GM18873 (cell line): ENCODE measurements at regions not wholly inside any gene's neighbourhood (a gene's known extent, or its start where the extent isn't known, plus 50 kb on each side); places are given as distances from the start of the nearest gene placed in this dataset.
"Not testable (repeated sequence)": the region's sequence is repeated elsewhere in the genome, so short reads cannot be mapped to it uniquely, and the experiment has no call there.

Experiments used
- ATAC-seq: cut with Tn5 transposase; IDR thresholded peaks from one replicate; pipeline ENCODE4 v1.9.1; 2021; ENCODE audit warnings: mild to moderate bottlenecking, moderate library complexity, moderate number of reproducible peaks; ENCODE audit not compliant: unreplicated experiment, low FRiP score

DNA sequence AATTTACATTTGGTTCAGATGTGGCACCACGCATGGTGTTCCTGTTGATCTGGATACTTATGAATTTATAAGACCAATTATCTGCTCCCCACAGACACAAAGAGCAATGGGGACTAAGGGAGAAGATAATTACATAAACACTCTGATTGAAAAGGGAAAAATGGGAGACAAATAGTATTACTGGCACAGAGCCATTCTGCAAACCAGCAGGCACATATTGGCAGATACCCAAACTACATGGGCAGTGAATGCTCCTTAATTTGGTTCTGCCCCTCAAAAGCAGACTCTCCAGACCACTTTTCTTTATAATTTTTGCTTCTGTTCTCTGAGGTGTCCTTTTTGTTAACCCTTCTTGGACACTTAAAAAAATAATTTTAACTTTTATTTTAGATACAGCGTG, 1674.2 kb downstream of the PCDH9 start:
- ATAC-seq, result no peak

DNA sequence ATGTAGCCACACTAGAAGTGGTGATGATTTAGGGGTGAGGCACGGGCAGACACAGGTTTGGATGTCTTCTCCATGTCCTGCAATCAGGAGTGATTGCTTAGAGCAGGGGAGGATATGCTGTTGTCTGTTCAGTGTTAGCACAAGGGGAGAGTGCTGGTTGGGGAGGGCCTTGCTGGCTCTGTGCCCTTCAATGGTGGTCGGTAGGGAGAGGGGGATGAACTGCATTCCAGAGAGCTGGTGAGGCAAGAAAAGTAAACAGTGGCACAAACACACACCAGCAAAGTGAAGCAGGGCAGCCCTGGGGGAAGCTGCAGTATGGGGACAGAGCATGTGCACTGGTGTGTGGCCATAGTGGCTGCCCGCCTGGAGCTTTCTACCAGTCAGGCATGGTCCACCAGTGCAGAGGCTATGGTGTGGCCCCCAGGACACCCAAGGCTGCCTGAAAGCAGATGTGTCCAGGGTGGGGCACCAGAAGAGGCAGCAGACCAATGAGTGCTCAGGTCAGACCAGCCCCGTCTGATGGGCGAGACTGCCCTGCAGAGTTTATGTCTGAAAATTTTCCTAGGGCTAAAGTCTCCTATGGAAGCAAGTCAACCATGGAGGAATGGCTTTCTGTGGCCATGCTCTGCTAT, 1676.9 kb downstream of the PCDH9 start:
- ATAC-seq, result no peak

GRCh38 chr13:65551208-65551607, 1678.9 kb downstream of the PCDH9 start:
- no peak for ATAC-seq

DNA sequence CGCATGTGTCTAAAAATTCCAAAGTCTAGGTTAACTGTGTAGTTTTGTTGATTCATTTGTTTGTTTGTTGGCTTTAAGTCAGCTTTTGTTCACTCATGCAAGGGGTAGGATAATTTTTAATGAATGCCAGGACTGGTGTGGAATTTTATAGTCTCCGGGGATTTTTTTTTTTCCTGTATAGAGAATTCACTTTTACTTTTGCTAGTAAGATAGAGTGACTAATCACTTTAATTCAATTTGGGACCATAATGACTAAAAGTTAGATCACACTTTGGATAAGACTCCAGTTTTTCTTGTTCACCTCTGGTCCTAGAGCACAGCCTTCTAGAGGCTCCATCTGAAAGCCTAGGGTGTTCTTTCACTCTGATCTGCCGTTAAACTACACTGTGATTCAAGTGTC, 1690.0 kb downstream of the PCDH9 start:
- ATAC-seq, result no peak

DNA sequence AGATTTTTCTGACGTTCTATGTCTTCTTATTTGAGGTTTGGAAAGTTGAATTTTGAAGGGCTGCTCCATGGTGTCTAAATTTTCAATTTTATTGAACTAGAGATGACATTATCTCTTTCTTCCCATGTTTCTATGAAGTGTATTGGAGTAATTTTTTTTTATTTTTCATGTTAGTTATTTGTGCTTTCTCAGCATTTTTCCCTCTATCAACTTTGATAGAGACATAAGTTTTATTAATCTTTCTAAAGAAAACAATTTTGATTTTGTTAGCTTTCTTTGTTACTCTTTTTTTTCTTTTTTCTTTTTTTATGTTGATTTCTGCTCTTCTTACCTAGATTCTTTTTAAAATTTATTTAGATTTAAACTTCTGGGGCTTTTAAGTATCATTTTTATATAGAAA, 1694.8 kb downstream of the PCDH9 start:
- no peak for ATAC-seq

DNA sequence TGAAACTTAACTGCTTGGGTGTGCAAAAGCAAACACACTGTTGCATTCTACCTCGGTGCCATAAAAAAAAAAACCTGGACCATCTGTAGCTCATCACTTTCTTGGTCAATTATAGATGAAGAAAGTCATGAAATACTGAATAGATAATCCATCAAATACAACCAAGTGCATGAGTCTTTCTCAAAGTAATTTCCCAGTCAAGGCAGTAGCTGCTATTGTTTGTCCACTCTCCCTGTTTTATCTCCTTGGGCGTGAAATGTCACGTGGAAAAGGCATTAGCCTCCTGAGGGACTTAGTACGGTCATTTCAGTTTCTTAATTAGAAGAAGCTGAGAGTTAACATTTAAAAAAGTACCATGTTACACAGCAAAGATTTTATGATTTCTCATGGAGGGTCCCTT, 1697.9 kb downstream of the PCDH9 start:
- ATAC-seq, result no peak

DNA sequence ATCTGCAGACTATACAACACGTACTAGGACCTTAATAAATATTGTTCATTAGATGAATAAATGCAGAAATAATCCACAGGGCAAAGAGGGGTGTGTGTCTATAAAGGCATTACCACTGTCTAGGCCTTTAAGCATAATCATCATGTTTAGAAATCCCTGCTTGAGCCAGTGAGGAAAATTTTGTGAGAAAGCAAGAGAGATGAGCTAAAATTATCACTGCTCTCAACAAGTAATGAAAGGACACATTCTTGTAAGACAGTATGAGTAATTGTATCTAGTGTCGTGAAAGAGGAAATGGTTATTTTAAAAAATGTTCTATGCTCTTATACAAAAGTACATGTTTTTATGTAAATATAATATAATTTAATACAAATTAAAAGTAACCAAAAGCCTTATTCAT, 1699.4 kb downstream of the PCDH9 start:
- no peak for ATAC-seq

DNA sequence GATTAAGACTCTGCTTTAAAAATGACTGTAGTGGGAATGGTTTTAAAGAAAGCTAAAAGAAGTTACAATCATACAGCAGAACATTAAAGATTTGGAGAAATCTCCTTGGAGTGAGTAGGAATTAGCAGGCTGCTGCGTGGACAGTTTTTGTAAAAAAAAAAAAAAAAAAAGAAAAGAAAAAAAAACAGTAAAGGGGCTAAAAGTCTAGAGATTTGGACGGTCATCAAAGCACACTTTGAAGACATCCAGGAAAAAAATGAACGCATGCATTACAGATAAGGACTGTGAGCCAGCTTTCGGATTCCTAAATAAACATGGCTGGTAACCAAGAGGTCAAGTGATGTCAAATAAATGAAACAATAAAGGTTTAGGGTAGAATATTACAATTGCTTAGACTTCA, 1700.6 kb downstream of the PCDH9 start:
- ATAC-seq, result no peak

DNA sequence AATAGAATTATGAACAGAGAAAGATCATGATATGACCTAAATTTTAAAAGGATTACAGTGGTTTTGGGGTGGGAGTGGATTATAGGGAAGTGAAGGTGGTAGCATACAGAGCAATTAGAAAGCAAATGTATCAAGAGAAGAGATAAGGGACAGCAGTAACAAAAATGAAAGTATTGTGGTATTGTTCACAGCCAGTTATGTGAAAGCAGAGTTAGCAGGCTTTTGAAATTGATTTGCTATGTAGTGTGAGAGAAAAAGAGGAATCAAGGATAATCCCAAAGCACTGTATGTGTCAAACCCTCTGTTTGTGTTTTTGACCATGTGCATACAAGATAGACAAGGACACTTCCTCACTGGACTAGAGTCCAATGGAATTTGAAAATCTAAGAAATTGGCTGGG, 1721.4 kb downstream of the PCDH9 start:
- no peak for ATAC-seq

DNA sequence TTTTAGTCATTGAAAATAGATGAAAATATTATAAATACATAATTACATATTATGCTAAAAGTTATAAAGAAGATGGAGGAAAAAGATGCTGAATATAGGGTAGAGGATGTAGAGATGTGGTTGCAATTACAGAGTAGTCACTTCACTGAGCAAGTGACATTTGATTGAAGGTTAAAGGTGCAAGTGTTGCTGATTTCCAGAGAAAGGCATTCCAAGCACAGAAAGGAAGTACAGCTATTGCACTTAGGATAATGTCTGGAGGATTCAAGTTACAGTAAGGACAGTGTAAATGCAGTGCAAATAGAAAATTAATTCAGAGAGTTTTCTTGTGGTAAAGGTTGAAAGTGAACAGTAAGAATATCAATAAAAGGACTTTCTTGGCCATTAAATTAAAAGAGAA, 1721.8 kb downstream of the PCDH9 start:
- no peak for ATAC-seq

DNA sequence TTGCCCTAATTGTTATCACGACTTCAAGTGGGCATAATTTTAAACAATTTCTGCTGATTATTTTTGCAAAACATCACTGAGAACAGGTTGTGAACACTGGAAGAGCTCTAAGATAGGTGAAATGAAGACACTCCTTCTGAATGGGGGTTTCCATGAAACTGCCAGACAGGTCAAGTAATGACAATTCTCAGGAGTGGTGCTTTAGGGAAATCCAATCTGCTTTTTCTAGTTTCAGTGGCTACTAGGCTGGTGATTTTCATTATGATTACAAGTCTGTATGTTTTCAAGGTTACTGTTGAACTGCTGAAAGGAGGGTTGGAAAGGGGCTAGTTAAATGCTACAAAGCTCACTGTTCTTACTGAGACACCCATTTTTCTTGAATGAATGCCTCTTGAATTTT, 1724.2 kb downstream of the PCDH9 start:
- ATAC-seq, result no peak

DNA sequence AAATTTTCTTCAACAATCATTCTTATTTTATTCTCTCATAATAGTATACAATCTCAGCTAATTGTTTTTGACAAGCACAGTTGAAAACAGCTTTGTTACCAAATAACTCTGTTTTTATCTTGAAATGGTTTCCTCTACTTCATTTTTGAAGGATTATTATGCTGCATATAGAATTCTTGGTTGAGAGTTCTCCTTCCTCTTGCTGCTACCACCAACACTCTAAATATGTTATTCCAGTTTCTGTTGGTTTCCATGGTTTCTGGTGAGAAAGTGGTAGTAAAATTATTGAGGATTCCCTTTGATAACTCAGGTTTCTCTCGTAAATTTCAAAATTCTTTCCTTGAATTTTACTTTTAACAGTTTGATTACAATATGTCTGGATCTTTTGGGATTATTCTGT, 1725.9 kb downstream of the PCDH9 start:
- ATAC-seq, result no peak

DNA sequence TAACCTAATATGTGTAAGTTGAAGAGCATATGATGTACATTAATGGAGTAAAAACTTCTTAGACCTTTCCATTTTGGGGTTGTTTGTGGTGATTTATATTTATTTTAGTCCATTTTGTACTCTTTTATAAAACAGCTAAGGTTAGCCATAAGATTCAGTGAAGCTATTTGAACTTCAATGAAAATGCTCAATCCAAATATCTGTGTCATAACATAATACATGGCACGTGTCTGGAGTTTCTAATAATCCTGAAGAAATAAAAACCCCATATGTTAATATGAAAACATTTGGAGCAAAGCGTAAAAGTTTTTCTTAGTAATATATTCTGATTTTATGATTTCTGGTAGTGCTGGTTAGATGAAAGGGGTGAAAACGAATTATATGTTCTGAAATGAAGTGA, 1729.7 kb downstream of the PCDH9 start:
- ATAC-seq, result no peak

DNA sequence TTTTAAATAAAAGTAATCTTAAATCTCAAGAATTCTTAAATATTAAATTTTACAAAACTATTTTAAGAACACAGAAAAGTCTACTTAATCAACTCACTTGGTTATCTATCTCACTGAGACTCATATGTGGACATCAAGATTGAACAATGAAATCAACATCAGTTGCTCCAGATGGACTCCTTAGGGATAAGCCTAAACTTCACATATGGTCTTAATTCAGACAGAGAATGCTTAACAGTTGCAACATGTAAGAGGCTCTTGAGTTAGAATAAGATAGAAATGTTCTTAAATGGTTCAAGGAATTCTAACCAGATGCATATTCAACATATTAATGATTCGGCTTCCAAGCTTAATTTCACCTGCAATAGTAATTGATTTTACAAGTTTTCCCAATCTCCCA, 1730.9 kb downstream of the PCDH9 start:
- no peak for ATAC-seq

DNA sequence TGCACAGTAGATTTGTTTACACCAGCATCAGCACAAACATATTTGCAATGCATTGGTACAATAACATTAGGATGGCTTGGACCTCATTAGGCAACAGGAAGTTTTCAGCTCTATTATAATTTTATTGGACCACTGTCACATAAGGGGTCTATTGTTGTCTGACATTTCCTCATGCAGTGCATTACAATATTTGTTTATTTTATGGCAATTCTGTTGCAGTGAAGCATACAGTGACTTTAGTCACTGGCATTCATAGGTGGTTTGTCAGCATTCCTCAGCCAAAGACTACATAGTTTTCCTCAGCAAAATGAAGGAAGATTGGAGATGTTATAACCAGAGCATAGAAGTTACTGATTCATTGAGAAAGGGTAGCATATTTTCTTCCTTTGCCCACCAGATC, 1732.9 kb downstream of the PCDH9 start:
- ATAC-seq, result no peak

GRCh38 chr13:65490725-65491124, 1739.4 kb downstream of the PCDH9 start:
- not testable (repeated sequence) for ATAC-seq

- ATAC-seq, result no peak
Measured at GRCh38 chr13:65488606-65489005, 1741.5 kb downstream of the PCDH9 start.

DNA sequence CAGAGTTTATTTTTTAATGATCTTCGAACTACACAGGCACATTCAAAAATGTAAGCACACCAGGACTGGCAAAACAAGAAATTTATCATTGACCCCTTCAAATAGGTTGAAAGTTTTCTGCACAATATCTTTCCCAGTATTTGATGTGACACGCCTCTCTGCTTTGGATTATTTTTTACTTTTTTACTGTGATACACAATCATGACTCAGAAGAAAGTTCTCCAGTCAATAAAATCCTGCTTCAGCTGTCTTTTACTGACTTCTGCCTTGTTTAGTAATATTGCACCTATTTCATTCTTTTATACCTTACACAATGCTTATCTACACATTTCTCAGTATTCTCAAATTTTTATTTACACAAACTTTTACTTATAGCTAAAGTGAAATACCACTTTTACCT, 1750.4 kb downstream of the PCDH9 start:
- ATAC-seq, result no peak

GRCh38 chr13:65473196-65473595, 1756.9 kb downstream of the PCDH9 start:
- ATAC-seq, result no peak

GRCh38 chr13:65472336-65472735, 1757.8 kb downstream of the PCDH9 start:
- no peak for ATAC-seq

GRCh38 chr13:65470781-65471180, 1759.4 kb downstream of the PCDH9 start:
- ATAC-seq, result no peak

DNA sequence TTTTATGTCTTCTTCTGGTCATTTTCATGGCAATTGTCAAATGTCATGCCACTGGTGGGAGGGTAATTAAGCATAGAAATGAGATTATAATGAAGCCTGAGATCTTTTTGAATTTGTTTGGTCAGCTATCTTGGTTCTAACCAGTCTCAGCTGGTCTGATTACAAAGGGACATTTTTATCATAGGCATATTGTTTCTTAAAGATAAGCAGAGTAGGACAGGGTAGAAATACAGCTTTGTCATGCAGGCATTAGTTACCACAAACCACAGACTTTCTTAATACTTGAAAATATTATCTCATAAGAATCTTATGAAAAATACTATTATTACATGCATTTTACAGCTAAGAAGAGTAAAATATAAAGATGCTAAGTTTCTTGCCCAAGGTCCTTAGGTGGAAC, 1761.5 kb downstream of the PCDH9 start:
- no peak for ATAC-seq

- no peak for ATAC-seq
Measured at GRCh38 chr13:65461590-65461989, 1768.5 kb downstream of the PCDH9 start.
